ENCODE measurements at regions not wholly inside any gene's neighbourhood (a gene's known extent, or its start where the extent isn't known, plus 50 kb on each side); places are given as distances from the start of the nearest gene placed in this dataset.
"Not testable (repeated sequence)": the region's sequence is repeated elsewhere in the genome, so short reads cannot be mapped to it uniquely, and the experiment has no call there.

GRCh38 chr4:49140351-49140750 is 154.3 kb downstream of the CWH43 start:
- DNase-seq = peak; percentile 17

GRCh38 chr4:49141955-49142354 is 155.9 kb downstream of the CWH43 start:
- Mint-ChIP-seq H3K9me3 (peaks cover 37% of the 10 kb centered on the region), H3K36me3 (ENCODE audit: low read depth) (peaks cover 31% of the 10 kb centered on the region)
- H3K27me3 Mint-ChIP-seq, POLR2A ChIA-PET, H3K4me1 Mint-ChIP-seq, H3K4me3 Mint-ChIP-seq, CTCF ChIA-PET, DNase-seq, H3K27ac Mint-ChIP-seq: not testable (repeated sequence)

More at GRCh38 chr4:49140351-49140750, 154.3 kb downstream of the CWH43 start:
- peaks cover 30% of the 10 kb centered on the region for H3K36me3 Mint-ChIP-seq (ENCODE audit: low read depth)
- H3K27me3 Mint-ChIP-seq, CTCF ChIA-PET, H3K4me1 Mint-ChIP-seq, H3K27ac Mint-ChIP-seq, POLR2A ChIA-PET, H3K4me3 Mint-ChIP-seq: not testable (repeated sequence)
- peaks cover 32% of the 10 kb centered on the region for H3K9me3 Mint-ChIP-seq

GRCh38 chr4:49147143-49147542 is 161.1 kb downstream of the CWH43 start:
- Mint-ChIP-seq H3K36me3 (ENCODE audit: low read depth) (peaks cover 50% of the 10 kb centered on the region), H3K9me3 (peaks cover 50% of the 10 kb centered on the region)
- CTCF ChIA-PET, H3K27ac Mint-ChIP-seq, POLR2A ChIA-PET, H3K4me1 Mint-ChIP-seq, H3K27me3 Mint-ChIP-seq, DNase-seq, H3K4me3 Mint-ChIP-seq: not testable (repeated sequence)

DNA sequence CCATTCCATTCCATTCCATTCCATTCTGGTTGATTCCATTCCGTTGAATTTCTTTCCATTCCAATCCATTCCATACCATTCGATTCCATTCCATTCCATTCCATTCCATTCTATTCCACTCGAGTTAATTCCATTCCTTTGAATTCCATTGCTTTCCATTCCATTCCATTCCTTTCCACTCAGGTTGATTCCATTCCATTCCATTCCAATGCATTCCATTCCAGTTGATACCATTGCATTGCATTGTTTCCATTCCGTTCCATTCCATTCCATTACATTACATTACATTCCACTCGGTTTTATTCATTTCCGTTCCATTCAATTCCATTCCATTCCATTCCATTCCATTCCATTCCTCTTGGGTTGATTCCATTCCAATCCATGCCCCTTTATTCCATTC is 161.5 kb downstream of the CWH43 start:
- peaks cover 50% of the 10 kb centered on the region for H3K9me3 Mint-ChIP-seq
- DNase-seq, POLR2A ChIA-PET, H3K27ac Mint-ChIP-seq, CTCF ChIA-PET, H3K4me1 Mint-ChIP-seq, H3K4me3 Mint-ChIP-seq, H3K27me3 Mint-ChIP-seq: not testable (repeated sequence)
- peaks cover 50% of the 10 kb centered on the region for H3K36me3 Mint-ChIP-seq (ENCODE audit: low read depth)

DNA sequence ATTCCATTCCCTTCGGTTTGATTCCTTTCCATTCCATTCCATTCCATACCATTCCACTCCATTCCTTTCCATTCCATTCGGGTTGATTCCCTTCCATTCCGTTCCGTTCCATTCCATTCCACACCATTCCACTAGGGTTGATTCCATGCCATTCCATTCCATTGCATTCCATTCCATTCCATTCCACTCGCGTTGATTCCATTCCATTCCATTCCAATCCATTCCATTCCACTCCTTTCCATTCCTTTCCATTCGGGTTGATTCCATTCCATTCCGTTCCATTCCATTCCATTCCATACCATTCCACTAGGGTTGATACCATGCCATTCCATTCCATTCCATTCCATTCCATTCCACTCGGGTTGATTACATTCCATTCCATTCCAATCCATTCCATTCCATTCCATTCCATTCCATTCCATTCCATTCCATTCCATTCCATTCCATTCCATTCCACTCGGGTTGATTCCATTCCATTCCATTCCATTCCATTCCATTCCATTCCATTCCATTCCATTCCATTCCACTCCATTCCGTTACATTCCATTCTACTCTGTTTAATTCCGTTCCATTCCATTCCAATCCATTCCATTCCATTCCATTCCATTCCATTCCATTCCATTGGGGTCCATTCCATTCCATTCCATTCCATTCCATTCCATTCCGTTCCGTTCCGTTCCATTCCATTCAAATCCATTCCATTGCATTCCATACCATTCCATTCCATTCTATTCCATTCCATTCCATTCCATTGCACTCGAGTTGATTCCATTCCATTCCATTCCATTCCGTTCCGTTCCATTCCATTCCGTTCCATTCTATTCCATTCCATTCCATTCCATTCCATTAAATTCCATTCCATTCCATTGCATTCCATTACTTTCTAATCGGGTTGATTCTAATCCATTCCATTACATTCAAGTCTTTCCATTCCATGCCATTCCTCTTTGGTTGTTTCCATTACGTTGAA is 163.2 kb downstream of the CWH43 start:
- peak; percentile 22 for DNase-seq
- POLR2A ChIA-PET, H3K27me3 Mint-ChIP-seq, CTCF ChIA-PET, H3K4me3 Mint-ChIP-seq, H3K4me1 Mint-ChIP-seq, H3K27ac Mint-ChIP-seq: not testable (repeated sequence)
- H3K9me3 Mint-ChIP-seq = peaks cover 51% of the 10 kb centered on the region
- H3K36me3 Mint-ChIP-seq (ENCODE audit: low read depth) = peaks cover 53% of the 10 kb centered on the region

GRCh38 chr4:49150351-49151083 is 164.4 kb downstream of the CWH43 start:
- POLR2A ChIA-PET, H3K4me3 Mint-ChIP-seq, H3K27ac Mint-ChIP-seq, DNase-seq, CTCF ChIA-PET, H3K27me3 Mint-ChIP-seq, H3K4me1 Mint-ChIP-seq: not testable (repeated sequence)
- peaks cover 56% of the 10 kb centered on the region for H3K36me3 Mint-ChIP-seq (ENCODE audit: low read depth)
- H3K9me3 Mint-ChIP-seq = peaks cover 55% of the 10 kb centered on the region

- peaks cover 59% of the 10 kb centered on the region for H3K9me3 Mint-ChIP-seq
- CTCF ChIA-PET, POLR2A ChIA-PET: not testable (repeated sequence)
Observed at GRCh38 chr4:49153011-49153410, 166.9 kb downstream of the CWH43 start.

DNA sequence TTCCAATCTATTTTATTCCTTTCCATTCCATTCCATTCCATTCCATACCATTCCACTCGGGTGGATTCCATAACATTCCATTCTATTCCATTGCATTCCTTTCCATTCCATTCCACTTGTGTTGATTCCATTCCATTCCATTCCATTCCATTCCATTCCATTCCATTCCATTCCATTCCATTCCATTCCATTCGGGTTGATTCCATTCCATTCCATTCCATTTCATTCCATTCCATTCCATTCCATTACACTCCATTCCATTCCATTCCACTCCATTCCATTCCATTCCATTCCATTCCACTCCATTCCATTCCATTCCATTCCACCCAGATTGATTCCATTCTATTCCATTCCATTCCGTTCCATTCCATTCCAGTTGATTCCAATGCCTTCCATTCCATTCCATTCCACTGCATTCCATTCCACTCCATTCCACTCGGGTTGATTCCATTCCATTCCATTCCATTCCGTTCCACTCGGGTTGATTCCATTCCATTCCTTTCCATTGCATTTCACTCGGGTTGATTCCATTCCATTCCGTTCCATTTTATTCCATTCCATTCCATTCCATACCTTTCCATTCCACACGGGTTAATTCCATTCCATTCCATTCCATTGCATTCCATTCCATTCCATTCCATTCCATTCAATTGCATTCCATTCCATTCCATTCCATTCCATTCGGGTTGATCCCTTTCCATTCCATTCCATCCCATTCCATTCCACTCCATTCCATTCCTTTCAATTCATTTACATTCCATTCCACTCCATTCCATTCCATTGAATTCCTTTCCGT is 168.4 kb downstream of the CWH43 start:
- H3K27ac Mint-ChIP-seq, POLR2A ChIA-PET, H3K4me3 Mint-ChIP-seq, CTCF ChIA-PET, H3K27me3 Mint-ChIP-seq, H3K4me1 Mint-ChIP-seq, DNase-seq: not testable (repeated sequence)
- Mint-ChIP-seq H3K36me3 (ENCODE audit: low read depth) (peaks cover 50% of the 10 kb centered on the region), H3K9me3 (peaks cover 52% of the 10 kb centered on the region)

More at GRCh38 chr4:49153011-49153410, 166.9 kb downstream of the CWH43 start:
- H3K27ac Mint-ChIP-seq, H3K4me1 Mint-ChIP-seq, H3K27me3 Mint-ChIP-seq, H3K4me3 Mint-ChIP-seq, DNase-seq: not testable (repeated sequence)
- peaks cover 56% of the 10 kb centered on the region for H3K36me3 Mint-ChIP-seq (ENCODE audit: low read depth)

GRCh38 chr4:49155270-49155669 is 169.2 kb downstream of the CWH43 start:
- DNase-seq, H3K4me1 Mint-ChIP-seq, POLR2A ChIA-PET, CTCF ChIA-PET, H3K27me3 Mint-ChIP-seq, H3K4me3 Mint-ChIP-seq, H3K27ac Mint-ChIP-seq: not testable (repeated sequence)
- H3K36me3 Mint-ChIP-seq (ENCODE audit: low read depth) = peaks cover 43% of the 10 kb centered on the region
- H3K9me3 Mint-ChIP-seq = peaks cover 48% of the 10 kb centered on the region

- DNase-seq, CTCF ChIA-PET, H3K27ac Mint-ChIP-seq, H3K4me3 Mint-ChIP-seq, H3K27me3 Mint-ChIP-seq, POLR2A ChIA-PET, H3K4me1 Mint-ChIP-seq: not testable (repeated sequence)
- Mint-ChIP-seq H3K36me3 (ENCODE audit: low read depth) (peaks cover 35% of the 10 kb centered on the region), H3K9me3 (peaks cover 40% of the 10 kb centered on the region)
Observed at GRCh38 chr4:49156309-49156708, 170.2 kb downstream of the CWH43 start.

DNA sequence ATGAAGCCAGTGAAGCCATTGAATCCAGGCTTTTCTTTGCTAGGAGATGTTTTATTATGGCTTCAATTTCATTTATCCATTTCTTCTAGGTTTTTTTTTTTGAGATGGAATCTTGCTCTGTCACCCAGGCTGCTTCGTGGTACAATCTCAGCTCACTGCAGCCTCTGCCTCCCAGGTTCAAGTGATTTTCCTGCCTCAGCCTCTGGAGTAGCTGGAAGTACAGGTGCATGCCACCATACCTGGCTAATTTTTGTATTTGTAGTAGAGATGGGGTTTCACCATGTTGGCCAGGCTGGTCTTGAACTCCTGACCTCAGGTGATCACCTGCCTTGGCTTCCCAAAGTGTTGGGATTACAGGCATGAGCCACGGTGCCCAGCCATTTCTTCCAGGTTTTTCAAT is 171.6 kb downstream of the CWH43 start:
- H3K4me1 Mint-ChIP-seq, H3K27ac Mint-ChIP-seq, DNase-seq, H3K4me3 Mint-ChIP-seq, CTCF ChIA-PET, H3K27me3 Mint-ChIP-seq, POLR2A ChIA-PET: not testable (repeated sequence)
- Mint-ChIP-seq H3K36me3 (ENCODE audit: low read depth) (peaks cover 34% of the 10 kb centered on the region), H3K9me3 (peaks cover 40% of the 10 kb centered on the region)

GRCh38 chr4:49161111-49161541 is 175.1 kb downstream of the CWH43 start:
- H3K36me3 Mint-ChIP-seq (ENCODE audit: low read depth); CTCF ChIA-PET; POLR2A ChIA-PET; H3K4me3 Mint-ChIP-seq; H3K4me1 Mint-ChIP-seq; DNase-seq; H3K27ac Mint-ChIP-seq; H3K27me3 Mint-ChIP-seq: not testable (repeated sequence)
- H3K9me3 Mint-ChIP-seq = peaks cover 10% of the 10 kb centered on the region

DNA sequence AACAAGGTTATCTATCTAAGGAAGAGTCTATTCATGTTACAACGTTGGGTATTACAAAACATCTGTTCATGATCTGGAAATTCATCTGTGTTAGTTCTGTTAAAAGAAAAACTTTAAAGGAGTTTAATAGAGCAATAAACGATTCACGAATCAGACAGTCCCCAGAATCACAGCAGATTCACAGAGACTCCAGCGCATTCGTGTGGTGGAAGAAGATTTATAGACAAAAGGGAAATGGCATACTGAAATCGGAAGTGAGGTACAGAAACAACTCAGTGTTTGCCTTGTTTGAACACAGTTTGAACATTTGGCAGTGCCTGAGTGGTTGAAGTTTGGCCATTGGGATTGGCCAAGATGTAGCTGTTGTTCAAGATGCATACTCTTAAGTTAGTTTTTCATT is 178.8 kb downstream of the CWH43 start:
- H3K36me3 Mint-ChIP-seq (ENCODE audit: low read depth); POLR2A ChIA-PET; H3K27ac Mint-ChIP-seq; CTCF ChIA-PET; H3K4me3 Mint-ChIP-seq; DNase-seq; H3K9me3 Mint-ChIP-seq; H3K27me3 Mint-ChIP-seq; H3K4me1 Mint-ChIP-seq: not testable (repeated sequence)

Measured in activated CD4-positive, alpha-beta T cell treated with anti-CD3 and anti-CD28 coated beads, Interleukin-2, amount 10 ng/mL, durations not matched to agents 7 days and 5 days (primary cell).